Activated CD8-positive, alpha-beta memory T cell treated with anti-CD3 and anti-CD28 coated beads, Interleukin-2, amount 50 U/mL, for 24 hours (primary cell): ENCODE measurements at regions not wholly inside any gene's neighbourhood (a gene's known extent, or its start where the extent isn't known, plus 50 kb on each side); places are given as distances from the start of the nearest gene placed in this dataset.

ENCODE experiments used
- DNase-seq: peaks from one replicate; pipeline ENCODE4 v3.0.0-alpha.2; 2020; ENCODE audit errors: extremely low read depth

DNA sequence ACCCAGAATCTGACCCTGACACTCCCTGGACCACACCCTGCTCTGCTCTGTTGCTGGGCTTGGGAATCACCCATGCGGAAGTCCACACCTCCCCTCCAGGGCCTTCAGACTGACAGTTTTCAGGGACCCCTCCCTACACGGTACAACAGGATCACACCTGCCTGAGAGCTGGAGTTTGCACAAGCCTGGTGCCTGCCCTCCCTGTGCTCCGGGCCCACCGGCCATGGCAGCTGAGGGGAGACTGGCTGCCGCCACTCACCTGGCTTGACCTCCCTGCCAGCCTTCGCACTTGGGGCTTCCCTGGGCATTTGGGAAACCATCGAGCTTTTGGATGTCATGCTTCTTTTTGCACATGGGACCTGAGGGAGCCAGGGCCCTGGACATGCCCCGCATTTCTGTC, 95.9 kb upstream of the ANKRD34C start:
- DNase-seq: no peak

GRCh38 chr15:79185199-79185598, 94.6 kb upstream of the RASGRF1 start:
- DNase-seq: no peak

DNA sequence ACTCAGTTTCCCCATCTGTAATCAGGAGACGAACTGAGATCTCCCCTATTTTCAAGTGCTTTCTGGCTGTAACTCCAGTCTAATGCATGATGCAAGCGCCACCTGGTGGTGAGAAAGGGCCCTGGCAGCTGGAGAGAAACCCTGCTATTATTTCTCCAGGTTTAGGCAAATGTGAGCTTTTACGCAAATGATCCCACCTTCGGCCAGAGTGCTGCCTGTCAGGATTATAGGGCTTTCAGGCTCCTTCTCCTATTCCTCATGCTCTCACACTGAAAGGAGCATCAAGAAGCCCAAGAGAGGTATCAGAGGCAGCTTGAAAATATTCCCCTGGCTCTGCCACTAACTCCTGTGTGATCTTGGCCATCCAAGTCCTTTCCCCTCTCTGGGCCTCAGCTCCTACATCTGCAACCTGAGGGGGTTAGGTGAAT, 93.9 kb upstream of the RASGRF1 start:
- peak; percentile 51 for DNase-seq

DNA sequence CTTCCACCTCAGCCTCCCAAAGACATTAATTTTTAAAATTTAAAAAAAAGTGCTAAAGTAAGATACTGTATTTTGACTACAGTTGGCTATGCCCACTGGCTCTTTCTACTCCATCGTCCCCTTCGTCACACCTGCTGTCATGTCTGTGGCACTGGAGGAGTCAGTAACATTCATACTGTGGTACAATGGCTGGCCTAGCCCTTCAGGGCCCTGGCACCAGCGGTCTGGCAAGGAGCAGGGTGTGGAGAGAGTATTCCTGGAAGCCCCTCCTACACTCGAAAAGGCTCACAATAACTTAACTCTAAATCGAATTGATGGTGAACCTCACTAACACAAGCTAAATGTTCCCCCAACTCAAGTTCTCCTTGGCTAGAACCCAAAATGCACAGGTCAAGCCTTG, 89.7 kb upstream of the RASGRF1 start:
- no peak for DNase-seq

GRCh38 chr15:79179597-79179996, 89.0 kb upstream of the RASGRF1 start:
- DNase-seq: no peak

DNA sequence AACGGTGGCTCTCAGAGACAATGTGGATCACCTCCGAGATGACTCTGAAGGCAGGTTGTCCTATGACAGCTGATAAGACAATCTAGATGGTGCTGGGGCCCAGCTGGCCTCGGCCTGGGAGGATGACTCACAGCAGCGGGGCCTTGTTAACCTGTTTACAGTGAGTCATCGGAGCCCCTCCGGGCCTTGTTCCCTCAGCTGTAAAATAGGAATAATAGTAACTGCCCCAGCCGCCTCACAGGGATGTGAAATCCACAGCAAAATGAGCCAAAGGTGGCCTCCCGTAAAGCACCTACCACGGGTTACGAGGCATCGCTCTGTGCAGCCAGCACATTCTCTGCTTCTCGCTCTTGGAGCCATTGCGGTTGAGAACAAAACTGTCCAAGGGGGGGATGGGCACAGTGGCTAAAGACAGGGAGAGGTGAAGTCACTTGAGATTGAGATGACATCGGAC, 88.6 kb upstream of the RASGRF1 start:
- DNase-seq: no peak

- DNase-seq: no peak
Observed at GRCh38 chr15:79178594-79178993, 88.0 kb upstream of the RASGRF1 start.

DNA sequence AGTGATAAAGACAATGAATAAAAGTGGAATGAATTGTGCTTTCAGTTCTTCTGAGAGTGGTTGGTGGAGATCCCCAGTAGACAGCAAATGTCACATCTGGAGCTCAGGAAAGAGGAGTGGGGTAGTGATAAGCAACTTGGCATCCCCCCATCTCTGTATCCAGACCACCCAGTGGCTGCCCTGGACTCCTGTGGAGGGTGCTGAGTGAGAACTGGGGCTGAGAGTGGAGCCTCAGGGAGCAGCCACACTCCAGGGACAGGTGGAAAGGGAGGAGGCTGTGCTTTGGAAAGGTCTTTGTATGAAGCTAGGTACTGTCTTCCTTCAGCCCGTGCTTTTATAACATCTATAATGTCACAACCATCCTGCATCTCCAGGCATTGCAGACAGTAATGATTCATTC, 85.6 kb upstream of the RASGRF1 start:
- no peak for DNase-seq

GRCh38 chr15:79172801-79173460, 82.4 kb upstream of the RASGRF1 start:
- DNase-seq: no peak

- no peak for DNase-seq
Observed at GRCh38 chr15:79172032-79172481, 81.5 kb upstream of the RASGRF1 start.

- no peak for DNase-seq
Observed at GRCh38 chr15:79171320-79172031, 80.9 kb upstream of the RASGRF1 start.

DNA sequence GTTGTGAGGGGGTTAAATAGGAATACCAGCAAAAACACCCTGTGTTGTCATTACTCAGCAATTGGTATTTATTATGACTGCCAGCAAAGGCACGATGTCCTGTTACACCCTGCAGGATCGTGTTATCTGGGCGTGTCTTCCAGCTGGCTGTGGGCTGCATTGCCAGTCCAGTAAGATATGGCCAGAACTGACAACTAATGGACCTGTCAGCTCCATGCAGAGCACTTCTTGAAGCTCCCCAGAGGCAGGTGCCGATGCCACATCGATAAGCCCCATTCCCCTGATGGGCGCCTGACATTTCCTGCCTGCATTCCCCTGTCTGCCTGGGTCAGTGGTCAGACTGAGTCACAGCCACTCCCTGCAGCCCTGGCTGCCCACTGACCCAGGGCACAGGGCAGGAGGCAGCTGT, 79.7 kb upstream of the RASGRF1 start:
- DNase-seq: no peak

GRCh38 chr15:79169526-79170133, 79.0 kb upstream of the RASGRF1 start:
- DNase-seq: no peak

DNA sequence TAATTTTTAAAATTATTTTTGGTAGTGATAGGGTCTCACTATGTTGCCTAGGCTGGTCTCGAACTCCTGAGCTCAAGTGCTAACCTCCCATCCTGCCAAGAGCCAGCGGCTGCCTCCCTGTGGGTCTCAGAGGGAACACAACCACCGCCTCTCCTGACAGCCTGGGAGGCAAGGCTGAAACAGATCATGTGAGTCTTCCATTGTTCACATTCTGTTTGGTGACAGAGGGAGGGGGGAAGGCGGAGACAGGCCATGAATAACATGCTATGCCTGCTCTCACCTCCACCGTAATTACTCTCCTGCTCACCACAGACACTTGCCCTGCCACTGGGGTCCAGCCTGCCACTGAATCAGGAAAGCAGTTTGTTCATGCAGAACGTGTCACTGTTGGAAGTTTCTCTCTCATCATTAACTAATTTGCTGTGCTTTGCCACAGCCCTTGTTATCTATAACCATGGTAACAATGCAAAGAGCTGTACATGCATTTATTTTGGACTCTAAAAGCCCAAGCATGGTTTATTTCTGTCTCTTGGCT, 78.4 kb upstream of the RASGRF1 start:
- DNase-seq: no peak

- no peak for DNase-seq
Observed at GRCh38 chr15:79167776-79168175, 77.2 kb upstream of the RASGRF1 start.

- no peak for DNase-seq
Observed at GRCh38 chr15:79166311-79166955, 75.9 kb upstream of the RASGRF1 start.

GRCh38 chr15:79164465-79164864, 73.9 kb upstream of the RASGRF1 start:
- DNase-seq: no peak

- DNase-seq: no peak
Observed at GRCh38 chr15:79164043-79164442, 73.5 kb upstream of the RASGRF1 start.

DNA sequence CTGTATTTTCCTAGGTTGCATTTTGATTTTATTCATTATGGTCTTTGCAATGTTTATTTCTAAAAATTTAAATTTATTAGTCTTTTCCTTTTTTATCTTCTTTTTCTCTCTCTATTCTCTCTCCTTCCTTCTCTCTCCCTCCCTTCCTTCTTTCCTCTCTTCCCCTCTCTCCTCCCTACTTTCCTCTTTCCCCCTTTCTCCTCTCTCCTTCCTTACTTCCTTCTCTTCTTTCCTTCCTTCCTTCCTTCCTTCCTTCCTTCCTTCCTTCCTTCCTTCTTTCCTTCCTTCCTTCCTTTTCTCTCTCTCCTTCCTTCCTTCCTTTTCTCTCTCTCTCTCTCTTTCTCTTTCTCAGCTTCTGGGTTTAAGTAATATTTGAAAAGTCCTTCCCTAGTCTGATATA, 72.8 kb upstream of the RASGRF1 start:
- no peak for DNase-seq

DNA sequence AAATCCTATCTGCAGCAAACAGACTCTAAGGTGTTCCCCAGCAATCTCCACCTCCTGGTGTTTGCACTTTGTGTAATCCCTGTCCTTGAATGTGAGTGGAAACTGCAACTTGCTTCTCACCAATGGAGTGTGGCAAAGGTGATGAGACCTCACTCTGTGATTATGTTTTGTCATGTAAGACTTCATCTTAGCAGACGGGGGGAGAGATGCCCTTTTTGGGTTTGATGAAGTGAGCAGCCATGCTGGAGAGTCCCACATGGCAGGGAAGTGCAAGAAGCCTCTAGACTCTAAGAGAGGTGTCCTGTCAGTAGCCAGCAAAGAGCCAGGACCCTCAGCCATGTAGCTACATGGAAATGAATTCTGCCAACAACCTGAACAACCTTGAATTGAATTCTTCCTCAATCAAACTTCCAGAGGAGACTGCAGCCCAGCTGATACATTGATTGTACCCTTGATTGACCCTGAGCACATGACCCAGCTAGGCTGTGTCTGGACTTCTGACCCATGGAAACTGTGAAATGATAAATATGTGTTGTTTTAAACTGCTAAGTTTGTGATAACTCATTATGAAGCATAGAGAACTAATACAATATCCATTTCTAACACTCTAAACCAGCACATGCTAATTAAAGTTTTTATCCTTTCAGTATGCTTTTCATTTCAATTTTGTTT, 71.4 kb upstream of the RASGRF1 start:
- no peak for DNase-seq

DNA sequence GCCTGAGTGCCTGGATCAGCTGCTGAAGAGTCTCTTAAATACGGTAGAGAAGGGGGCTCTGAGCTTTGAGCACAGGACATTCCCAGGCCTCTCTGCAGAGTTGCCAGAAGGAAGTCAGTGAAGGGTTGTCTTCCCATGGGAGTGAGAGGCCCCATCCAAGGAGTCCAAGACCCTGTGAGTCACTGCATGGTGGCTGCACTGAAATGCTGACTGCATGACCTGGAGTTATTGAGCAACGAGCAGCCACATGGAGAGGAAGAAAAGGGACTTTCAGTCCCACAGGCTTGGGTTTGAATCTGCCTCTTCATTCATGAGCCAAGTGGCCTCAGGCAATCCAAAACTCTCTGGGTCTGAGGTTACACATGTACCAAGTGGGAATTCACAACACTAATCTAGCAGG, 69.6 kb upstream of the RASGRF1 start:
- no peak for DNase-seq
